Vagina (tissue), 2 donors: ENCODE measurements at regions not wholly inside any gene's neighbourhood (a gene's known extent, or its start where the extent isn't known, plus 50 kb on each side); places are given as distances from the start of the nearest gene placed in this dataset.

Source experiments
- DNase-seq, 2 donors: peaks; one replicate each; pipeline ENCODE4 v3.0.0-alpha.2; 2017; ENCODE audit errors: extremely low spot score in 2 of 2
- H3K27ac ChIP-seq: fragments of 200-600 bp; sonication (generic); one replicate; pipeline ENCODE4 v1.5.1; 2019
- H3K27me3 ChIP-seq: fragments of 200-600 bp; sonication (generic); one replicate; pipeline ENCODE4 v1.5.1; 2019
- H3K36me3 ChIP-seq, 2 donors: fragments of 200-600 bp; sonication (generic); one replicate each; pipeline ENCODE4 v1.5.1; 2017 to 2019
- H3K4me1 ChIP-seq: fragments of 200-600 bp; sonication (generic); one replicate; pipeline ENCODE4 v1.5.1; 2019
- H3K4me3 ChIP-seq, 2 donors: fragments of 200-600 bp; sonication (generic); 1 replicate in 1 of 2; 2 replicates in 1 of 2; pipeline ENCODE4 v1.5.1; 2016 to 2019
- H3K9me3 ChIP-seq: fragments of 200-600 bp; sonication (generic); one replicate; pipeline ENCODE4 v1.5.1; 2019
- POLR2A ChIP-seq, 2 donors: fragments of 450-650 bp; IDR thresholded peaks; one replicate each; pipeline ENCODE4 v1.6.1; 2017; ENCODE audit warnings: antibody characterized with exemption in 2 of 2, mild to moderate bottlenecking in 2 of 2, moderate library complexity in 2 of 2
- POLR2AphosphoS5 ChIP-seq, 2 donors: sonication (generic); formaldehyde crosslinking; IDR thresholded peaks; one replicate each; pipeline ENCODE4 v1.9.0; 2017; ENCODE audit warnings: antibody characterized with exemption in 2 of 2, mild to moderate bottlenecking in 2 of 2, low read depth in 1 of 2; ENCODE audit not compliant: insufficient read depth in 1 of 2
- intact Hi-C: fragments of 100-400 bp; cut with DNase I; formaldehyde crosslinking; loops from one replicate; pipeline ENCODE4 v1.15.1; 2023
- TF ChIP-seq, protein P1 (sequence below), 3 experiments: fragments of 450-650 bp in 2 of 3; fragments of 200-600 bp in 1 of 3; sonication (generic) in 1 of 3; IDR thresholded peaks; one replicate each; pipeline ENCODE4 v1.5.1; 2017 to 2019; ENCODE audit warnings: antibody characterized with exemption in 3 of 3, mild to moderate bottlenecking in 2 of 3, moderate library complexity in 2 of 3

DNA sequence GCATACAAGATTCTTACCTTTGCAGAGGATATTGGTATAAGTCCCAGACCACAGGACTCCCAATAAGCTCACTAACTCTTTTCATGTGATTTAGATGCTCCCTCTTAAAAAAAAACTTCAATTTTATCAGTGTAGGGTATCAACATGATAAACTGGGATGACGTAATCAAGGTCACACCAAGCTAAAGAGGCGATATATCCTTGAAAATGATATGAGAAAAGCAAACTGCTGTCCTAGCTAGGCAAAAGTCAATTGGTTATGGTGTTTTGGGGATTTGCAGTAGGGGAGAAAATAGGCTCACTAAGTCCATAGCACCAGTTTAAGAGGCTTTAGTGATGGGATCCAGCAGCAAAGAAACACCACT lies 354.4 kb downstream of the DIRAS2 start:
- Histone ChIP-seq H3K27me3 (no peaks in the 10 kb centered on the region), H3K36me3 (no peaks in the 10 kb centered on the region), H3K4me3 (no peak overlapping the region), H3K27ac (no peak overlapping the region), H3K9me3 (no peaks in the 10 kb centered on the region), H3K4me1 (no peaks in the 10 kb centered on the region)
- intact Hi-C loops: no loop called here
- DNase-seq: no peak
- TF ChIP-seq POLR2A (IDR thresholded peaks at IDR 0.05) (no peak), POLR2AphosphoS5 (IDR thresholded peaks at IDR 0.05; ENCODE audit: insufficient read depth in 1 of 2, low read depth in 1 of 2) (no peak)
- TF ChIP-seq, protein P1, sequence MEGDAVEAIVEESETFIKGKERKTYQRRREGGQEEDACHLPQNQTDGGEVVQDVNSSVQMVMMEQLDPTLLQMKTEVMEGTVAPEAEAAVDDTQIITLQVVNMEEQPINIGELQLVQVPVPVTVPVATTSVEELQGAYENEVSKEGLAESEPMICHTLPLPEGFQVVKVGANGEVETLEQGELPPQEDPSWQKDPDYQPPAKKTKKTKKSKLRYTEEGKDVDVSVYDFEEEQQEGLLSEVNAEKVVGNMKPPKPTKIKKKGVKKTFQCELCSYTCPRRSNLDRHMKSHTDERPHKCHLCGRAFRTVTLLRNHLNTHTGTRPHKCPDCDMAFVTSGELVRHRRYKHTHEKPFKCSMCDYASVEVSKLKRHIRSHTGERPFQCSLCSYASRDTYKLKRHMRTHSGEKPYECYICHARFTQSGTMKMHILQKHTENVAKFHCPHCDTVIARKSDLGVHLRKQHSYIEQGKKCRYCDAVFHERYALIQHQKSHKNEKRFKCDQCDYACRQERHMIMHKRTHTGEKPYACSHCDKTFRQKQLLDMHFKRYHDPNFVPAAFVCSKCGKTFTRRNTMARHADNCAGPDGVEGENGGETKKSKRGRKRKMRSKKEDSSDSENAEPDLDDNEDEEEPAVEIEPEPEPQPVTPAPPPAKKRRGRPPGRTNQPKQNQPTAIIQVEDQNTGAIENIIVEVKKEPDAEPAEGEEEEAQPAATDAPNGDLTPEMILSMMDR (IDR thresholded peaks at IDR 0.05): no peak

DNA sequence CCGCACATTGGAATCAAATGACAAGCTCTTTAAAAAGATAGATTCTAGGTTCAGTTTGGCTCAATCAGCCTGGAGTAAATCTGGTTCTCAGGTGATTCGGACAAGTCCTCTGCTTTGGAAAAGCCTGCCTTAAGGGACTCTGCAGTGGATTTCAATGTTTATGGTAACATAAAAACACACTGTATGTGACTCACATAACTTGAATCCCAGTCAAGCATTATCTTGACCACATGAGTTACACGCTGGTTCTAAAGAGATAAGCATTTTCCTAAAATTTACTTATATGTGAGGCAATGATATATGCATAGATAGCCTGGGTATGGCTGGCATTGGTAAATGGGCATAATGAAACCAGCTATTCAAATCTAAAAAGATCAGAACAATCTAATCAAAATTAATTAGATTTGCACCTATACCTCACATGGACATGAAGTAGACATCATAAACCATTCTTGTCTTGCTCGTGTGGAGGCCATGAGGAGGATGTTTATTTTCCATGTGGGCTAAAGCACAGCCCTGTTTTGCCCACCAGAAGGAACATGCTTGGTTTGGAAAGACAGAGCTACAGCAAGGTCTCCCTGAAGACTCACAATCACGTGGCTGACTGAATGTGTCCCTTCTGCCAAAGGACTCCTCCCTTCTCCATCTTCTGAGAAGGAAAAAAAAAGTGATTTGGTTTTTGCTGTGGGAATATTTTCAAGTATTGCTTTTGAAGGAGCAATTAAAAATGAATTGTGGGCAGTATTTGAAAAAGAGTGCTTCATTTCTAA lies 351.7 kb downstream of the DIRAS2 start:
- Histone ChIP-seq H3K4me1 (no peaks in the 10 kb centered on the region), H3K27ac (no peak overlapping the region), H3K36me3 (no peaks in the 10 kb centered on the region), H3K27me3 (no peaks in the 10 kb centered on the region), H3K4me3 (no peak overlapping the region), H3K9me3 (no peaks in the 10 kb centered on the region)
- intact Hi-C loops: no loop called here
- no peak for DNase-seq
- no peak for TF ChIP-seq POLR2A (IDR thresholded peaks at IDR 0.05)

DNA sequence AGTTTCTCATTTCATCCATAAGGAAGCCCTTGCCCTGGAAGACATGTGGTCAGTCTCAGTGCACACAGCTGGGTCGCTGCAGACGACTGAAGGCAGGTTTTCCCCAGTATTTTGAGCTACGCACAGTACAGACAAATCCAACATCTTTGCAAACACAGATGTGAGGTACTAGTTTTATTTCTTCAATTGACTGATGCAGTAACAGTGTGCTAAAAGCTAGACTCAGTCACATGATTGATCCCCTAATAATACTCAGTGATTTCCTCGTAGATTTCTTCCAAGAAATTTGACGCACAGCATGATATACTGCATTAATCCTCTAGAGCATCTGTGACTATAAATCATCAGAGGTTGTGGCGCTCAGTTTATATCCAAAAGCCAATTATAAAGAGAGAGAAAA lies 346.1 kb downstream of the DIRAS2 start:
- H3K4me3 ChIP-seq: no peak overlapping the region
- no peaks in the 10 kb centered on the region for H3K4me1 ChIP-seq
- no peaks in the 10 kb centered on the region for H3K36me3 ChIP-seq
- H3K27ac ChIP-seq: no peak overlapping the region
- no peaks in the 10 kb centered on the region for H3K9me3 ChIP-seq
- DNase-seq: no peak
- TF ChIP-seq POLR2AphosphoS5 (IDR thresholded peaks at IDR 0.05; ENCODE audit: insufficient read depth in 1 of 2, low read depth in 1 of 2): no peak
- TF ChIP-seq, protein P1 (IDR thresholded peaks at IDR 0.05): no peak
- TF ChIP-seq POLR2A (IDR thresholded peaks at IDR 0.05): no peak
- no peaks in the 10 kb centered on the region for H3K27me3 ChIP-seq
- intact Hi-C loops: no loop called here

DNA sequence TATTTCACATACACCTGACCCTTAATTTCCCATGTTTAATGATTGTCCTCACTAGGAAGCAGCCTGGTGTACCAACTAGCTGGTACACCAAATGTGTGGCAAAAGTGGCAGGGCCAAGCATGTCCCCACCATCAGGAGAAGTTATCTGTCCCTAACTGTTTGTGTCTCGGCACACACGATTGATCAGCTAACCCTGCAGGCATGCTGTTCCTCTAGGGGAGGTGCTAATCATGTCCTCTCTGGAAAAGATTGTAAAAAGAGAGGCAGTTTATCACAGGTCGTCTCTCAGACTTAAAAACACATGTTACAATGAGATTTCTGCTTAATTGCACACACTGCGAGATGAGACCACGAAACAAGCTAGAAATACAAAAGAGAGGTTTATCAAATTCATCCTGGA lies 342.7 kb downstream of the DIRAS2 start:
- no peak overlapping the region for H3K27ac ChIP-seq
- DNase-seq: no peak
- H3K27me3 ChIP-seq: no peaks in the 10 kb centered on the region
- no peak for TF ChIP-seq POLR2A (IDR thresholded peaks at IDR 0.05)
- TF ChIP-seq, protein P1 (IDR thresholded peaks at IDR 0.05): no peak
- TF ChIP-seq POLR2AphosphoS5 (IDR thresholded peaks at IDR 0.05; ENCODE audit: insufficient read depth in 1 of 2, low read depth in 1 of 2): no peak
- H3K4me1 ChIP-seq: no peaks in the 10 kb centered on the region
- no peak overlapping the region for H3K4me3 ChIP-seq
- intact Hi-C loops: no loop called here
- H3K36me3 ChIP-seq: no peaks in the 10 kb centered on the region
- H3K9me3 ChIP-seq: no peaks in the 10 kb centered on the region

DNA sequence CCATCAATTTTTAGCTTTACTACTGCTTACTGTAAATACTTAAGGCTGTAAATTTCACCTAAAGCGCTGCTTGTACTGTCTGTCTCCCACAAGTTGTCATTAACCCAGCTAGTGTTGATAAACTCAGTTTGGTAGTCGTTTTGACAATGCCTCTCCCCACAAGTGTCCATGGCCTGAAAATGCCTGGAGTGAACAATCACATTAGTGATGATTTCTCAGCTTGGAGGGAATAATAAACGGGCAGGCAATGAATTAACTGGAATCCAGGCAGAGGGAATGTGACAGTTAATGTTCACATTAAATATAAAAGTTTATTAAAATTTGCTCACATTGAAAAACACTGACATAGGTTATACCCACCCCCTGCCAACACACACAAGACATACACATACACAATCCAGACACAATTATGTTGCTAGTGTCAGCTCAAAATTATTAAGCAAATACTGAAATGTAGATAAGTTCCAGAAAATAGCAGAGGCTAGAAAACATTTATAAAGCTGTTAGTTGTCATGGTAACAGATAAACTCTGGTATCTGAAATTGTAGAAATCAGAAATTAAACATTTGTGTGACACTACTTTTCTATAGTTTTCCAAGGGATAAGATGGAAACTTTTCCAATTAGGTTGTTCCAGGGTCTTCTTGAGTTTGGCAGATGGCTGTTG lies 341.9 kb downstream of the DIRAS2 start:
- intact Hi-C loops: no loop called here
- no peaks in the 10 kb centered on the region for H3K27me3 ChIP-seq
- H3K4me1 ChIP-seq: no peaks in the 10 kb centered on the region
- H3K36me3 ChIP-seq: no peaks in the 10 kb centered on the region
- DNase-seq: no peak
- H3K4me3 ChIP-seq: no peak overlapping the region
- TF ChIP-seq POLR2A (IDR thresholded peaks at IDR 0.05): no peak
- TF ChIP-seq, protein P1 (IDR thresholded peaks at IDR 0.05): no peak
- TF ChIP-seq POLR2AphosphoS5 (IDR thresholded peaks at IDR 0.05; ENCODE audit: insufficient read depth in 1 of 2, low read depth in 1 of 2): no peak
- no peaks in the 10 kb centered on the region for H3K9me3 ChIP-seq
- no peak overlapping the region for H3K27ac ChIP-seq
